ENCODE measurements at regions not wholly inside any gene's neighbourhood (a gene's known extent, or its start where the extent isn't known, plus 50 kb on each side); places are given as distances from the start of the nearest gene placed in this dataset.

DNA sequence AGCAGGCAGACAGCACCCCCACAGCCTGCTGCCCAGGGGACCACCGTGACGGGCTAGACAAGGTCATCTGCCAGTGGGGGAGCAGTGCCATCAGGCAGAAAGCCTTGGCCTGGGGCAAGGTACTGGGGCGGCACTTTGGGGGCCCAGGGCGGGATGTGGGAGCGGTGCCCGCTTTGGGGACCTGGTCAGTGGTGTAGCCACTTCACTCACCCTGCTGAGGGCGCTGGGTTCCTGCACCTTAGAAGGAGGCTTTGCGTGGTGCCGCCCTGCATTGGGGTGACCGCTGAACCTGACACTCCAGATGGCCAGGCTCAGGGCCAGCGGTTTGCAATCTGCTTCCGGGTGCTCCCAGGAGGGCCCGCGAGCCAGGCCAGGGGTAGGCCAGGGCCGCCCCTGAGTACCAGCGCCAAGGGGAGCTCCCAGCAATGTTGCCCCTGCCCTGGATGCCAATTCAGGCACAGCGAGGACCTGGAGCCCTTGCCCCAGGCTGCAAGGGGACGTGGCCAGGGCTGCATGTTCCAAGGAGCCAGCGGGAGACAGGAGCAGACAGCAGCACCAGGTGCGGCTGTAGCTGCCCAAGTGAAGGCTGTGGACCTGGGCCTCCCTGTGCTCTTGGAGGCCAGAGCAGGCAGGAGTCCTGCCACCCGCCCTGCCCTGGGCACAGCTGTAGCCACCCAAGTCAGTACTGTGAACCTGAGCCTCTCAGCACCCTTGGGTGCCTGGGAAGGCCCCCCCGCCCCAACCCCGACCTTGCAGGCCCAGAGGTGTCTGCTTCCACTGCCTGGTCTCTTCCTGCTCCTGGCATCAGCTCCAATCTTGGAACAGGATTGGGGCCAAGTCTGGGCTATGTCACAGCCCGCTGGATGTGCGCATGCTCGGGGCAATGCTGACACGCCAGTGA lies 550.7 kb downstream of the SLC6A15 start:
- H3K27me3 Mint-ChIP-seq (ENCODE audit: low read depth): no peaks in the 10 kb centered on the region
- H3K4me1 Mint-ChIP-seq (ENCODE audit: low read depth): no peaks in the 10 kb centered on the region
- intact Hi-C loops (cut with micrococcal nuclease): no loop called here
- H3K4me3 Mint-ChIP-seq (ENCODE audit: low read depth): no peak overlapping the region
- H3K27ac Mint-ChIP-seq: no peak overlapping the region
- no peak for DNase-seq (ENCODE audit: low spot score)
- H3K9me3 Mint-ChIP-seq: peaks cover 13% of the 10 kb centered on the region
- H3K36me3 Mint-ChIP-seq (ENCODE audit: low read depth): no peaks in the 10 kb centered on the region

DNA sequence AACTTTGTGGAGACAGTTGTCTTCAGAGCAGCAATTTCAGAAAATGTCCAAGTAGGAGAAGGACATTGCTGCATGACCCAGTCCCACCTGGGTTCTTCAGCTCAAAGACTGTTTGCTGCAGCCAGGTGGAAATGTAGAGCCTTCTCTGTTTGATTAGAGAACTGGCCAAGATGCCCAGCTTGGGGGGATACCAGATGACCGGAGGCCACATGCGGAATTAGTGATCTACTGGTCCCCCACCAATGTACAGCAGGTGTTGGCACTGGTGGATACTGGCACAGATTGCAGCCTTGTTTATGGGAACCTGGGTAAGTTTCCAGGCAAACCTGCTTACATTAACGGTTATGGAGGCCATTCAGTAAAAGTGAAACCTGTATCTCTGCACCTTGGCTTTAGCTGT lies 555.3 kb downstream of the SLC6A15 start:
- no peak for DNase-seq (ENCODE audit: low spot score)
- Mint-ChIP-seq H3K36me3 (ENCODE audit: low read depth) (no peaks in the 10 kb centered on the region), H3K4me3 (ENCODE audit: low read depth) (no peak overlapping the region), H3K4me1 (ENCODE audit: low read depth) (no peaks in the 10 kb centered on the region), H3K27me3 (ENCODE audit: low read depth) (no peaks in the 10 kb centered on the region), H3K9me3 (peaks cover 9% of the 10 kb centered on the region), H3K27ac (no peak overlapping the region)
- intact Hi-C loops (cut with micrococcal nuclease): no loop called here

GRCh38 chr12:84356224-84356623 lies 556.4 kb downstream of the SLC6A15 start:
- no peak overlapping the region for H3K4me3 Mint-ChIP-seq (ENCODE audit: low read depth)

GRCh38 chr12:84355561-84355960 lies 557.0 kb downstream of the SLC6A15 start:
- peaks cover 5% of the 10 kb centered on the region for H3K9me3 Mint-ChIP-seq
- intact Hi-C loops (cut with micrococcal nuclease): no loop called here
- no peak overlapping the region for H3K27ac Mint-ChIP-seq
- no peak for DNase-seq (ENCODE audit: low spot score)
- no peaks in the 10 kb centered on the region for H3K4me1 Mint-ChIP-seq (ENCODE audit: low read depth)
- H3K27me3 Mint-ChIP-seq (ENCODE audit: low read depth): no peaks in the 10 kb centered on the region
- no peak overlapping the region for H3K4me3 Mint-ChIP-seq (ENCODE audit: low read depth)
- H3K36me3 Mint-ChIP-seq (ENCODE audit: low read depth): no peaks in the 10 kb centered on the region

More at GRCh38 chr12:84356224-84356623, 556.4 kb downstream of the SLC6A15 start:
- peaks cover 7% of the 10 kb centered on the region for H3K9me3 Mint-ChIP-seq
- intact Hi-C loops (cut with micrococcal nuclease): no loop called here
- no peaks in the 10 kb centered on the region for H3K4me1 Mint-ChIP-seq (ENCODE audit: low read depth)
- H3K27me3 Mint-ChIP-seq (ENCODE audit: low read depth): no peaks in the 10 kb centered on the region
- H3K27ac Mint-ChIP-seq: no peak overlapping the region
- H3K36me3 Mint-ChIP-seq (ENCODE audit: low read depth): no peaks in the 10 kb centered on the region
- no peak for DNase-seq (ENCODE audit: low spot score)

GRCh38 chr12:84348582-84348981 lies 564.0 kb downstream of the SLC6A15 start:
- no peak overlapping the region for H3K27ac Mint-ChIP-seq
- intact Hi-C loops (cut with micrococcal nuclease): no loop called here

GRCh38 chr12:84341467-84342193 lies 571.0 kb downstream of the SLC6A15 start:
- no peak overlapping the region for H3K27ac Mint-ChIP-seq
- peaks cover 8% of the 10 kb centered on the region for H3K9me3 Mint-ChIP-seq
- DNase-seq (ENCODE audit: low spot score): no peak
- H3K4me3 Mint-ChIP-seq (ENCODE audit: low read depth): no peak overlapping the region
- no peaks in the 10 kb centered on the region for H3K4me1 Mint-ChIP-seq (ENCODE audit: low read depth)
- H3K36me3 Mint-ChIP-seq (ENCODE audit: low read depth): no peaks in the 10 kb centered on the region
- intact Hi-C loops (cut with micrococcal nuclease): no loop called here
- no peaks in the 10 kb centered on the region for H3K27me3 Mint-ChIP-seq (ENCODE audit: low read depth)

More at GRCh38 chr12:84348582-84348981, 564.0 kb downstream of the SLC6A15 start:
- no peak for DNase-seq (ENCODE audit: low spot score)
- H3K36me3 Mint-ChIP-seq (ENCODE audit: low read depth): no peaks in the 10 kb centered on the region
- no peaks in the 10 kb centered on the region for H3K27me3 Mint-ChIP-seq (ENCODE audit: low read depth)
- no peaks in the 10 kb centered on the region for H3K4me1 Mint-ChIP-seq (ENCODE audit: low read depth)
- H3K9me3 Mint-ChIP-seq: peaks cover 4% of the 10 kb centered on the region
- no peak overlapping the region for H3K4me3 Mint-ChIP-seq (ENCODE audit: low read depth)

GRCh38 chr12:84336231-84336630 lies 576.4 kb downstream of the SLC6A15 start:
- H3K27ac Mint-ChIP-seq: no peak overlapping the region
- DNase-seq (ENCODE audit: low spot score): no peak
- H3K4me1 Mint-ChIP-seq (ENCODE audit: low read depth): no peaks in the 10 kb centered on the region
- H3K9me3 Mint-ChIP-seq: peaks cover 7% of the 10 kb centered on the region
- no peaks in the 10 kb centered on the region for H3K27me3 Mint-ChIP-seq (ENCODE audit: low read depth)
- H3K4me3 Mint-ChIP-seq (ENCODE audit: low read depth): no peak overlapping the region
- no peaks in the 10 kb centered on the region for H3K36me3 Mint-ChIP-seq (ENCODE audit: low read depth)
- intact Hi-C loops (cut with micrococcal nuclease): no loop called here

DNA sequence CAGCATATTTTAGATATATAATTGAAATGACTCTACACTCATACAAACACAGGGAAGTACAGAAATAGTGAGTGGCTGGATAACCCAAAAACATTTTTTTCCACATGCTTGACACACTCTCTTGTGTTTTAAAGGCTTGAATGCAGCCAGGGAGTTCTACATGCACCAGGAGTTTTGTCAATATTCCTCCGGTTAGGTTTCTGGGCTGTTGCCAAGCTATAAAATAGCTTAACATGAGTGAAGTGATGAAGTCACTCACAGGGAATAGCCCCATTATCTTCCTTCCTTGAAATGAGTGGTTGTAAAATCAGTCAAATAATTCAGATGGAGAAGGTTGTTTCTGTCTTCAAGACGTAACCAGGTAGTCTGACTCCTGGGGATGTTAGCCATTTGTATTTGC lies 582.7 kb downstream of the SLC6A15 start:
- no peaks in the 10 kb centered on the region for H3K27me3 Mint-ChIP-seq (ENCODE audit: low read depth)

DNA sequence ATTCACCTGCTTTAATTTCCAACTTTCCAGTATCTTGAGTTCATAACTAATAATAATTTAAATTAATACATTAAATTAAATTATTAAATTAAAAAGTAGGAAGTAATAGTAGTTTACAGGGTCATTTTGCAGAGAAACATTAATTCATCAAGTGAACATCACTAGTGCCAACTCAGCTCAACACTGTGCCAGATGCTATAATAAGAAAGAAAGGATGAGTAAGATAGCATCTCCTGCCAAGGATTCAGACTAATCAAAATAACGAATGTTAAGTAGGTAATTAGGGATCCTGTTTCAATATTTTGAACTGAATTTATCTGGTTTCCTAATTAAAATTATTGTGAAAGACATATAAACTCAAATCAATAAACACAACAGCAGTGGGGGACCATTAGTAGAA lies 596.7 kb downstream of the SLC6A15 start:
- no peak overlapping the region for H3K27ac Mint-ChIP-seq
- no peak overlapping the region for H3K4me3 Mint-ChIP-seq (ENCODE audit: low read depth)

More for the DNA sequence above, 582.7 kb downstream of the SLC6A15 start:
- H3K9me3 Mint-ChIP-seq: peaks cover 8% of the 10 kb centered on the region
- no peak overlapping the region for H3K27ac Mint-ChIP-seq
- H3K36me3 Mint-ChIP-seq (ENCODE audit: low read depth): no peaks in the 10 kb centered on the region
- intact Hi-C loops (cut with micrococcal nuclease): no loop called here
- no peak for DNase-seq (ENCODE audit: low spot score)
- H3K4me3 Mint-ChIP-seq (ENCODE audit: low read depth): no peak overlapping the region
- H3K4me1 Mint-ChIP-seq (ENCODE audit: low read depth): no peaks in the 10 kb centered on the region

DNA sequence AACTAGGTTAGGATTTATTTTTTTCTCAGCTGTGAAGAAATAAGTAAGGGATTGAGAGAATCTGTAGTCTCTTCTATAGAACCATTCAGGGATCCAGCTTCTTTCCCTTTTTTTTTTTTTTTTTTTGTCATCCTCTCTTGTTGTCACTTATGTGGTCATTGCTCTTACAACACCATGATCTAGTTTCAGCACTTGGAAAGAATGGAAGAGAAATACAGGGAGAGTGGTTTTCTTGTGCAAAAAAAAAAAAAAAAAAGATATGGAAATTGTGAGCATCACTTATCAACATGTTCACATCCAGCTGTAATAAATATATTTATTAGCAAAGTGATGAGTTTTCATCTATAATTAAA lies 599.3 kb downstream of the SLC6A15 start:
- peaks cover 4% of the 10 kb centered on the region for H3K9me3 Mint-ChIP-seq
- no peak overlapping the region for H3K27ac Mint-ChIP-seq
- intact Hi-C loops (cut with micrococcal nuclease): no loop called here
- H3K4me3 Mint-ChIP-seq (ENCODE audit: low read depth): no peak overlapping the region
- H3K27me3 Mint-ChIP-seq (ENCODE audit: low read depth): no peaks in the 10 kb centered on the region
- no peaks in the 10 kb centered on the region for H3K4me1 Mint-ChIP-seq (ENCODE audit: low read depth)
- DNase-seq (ENCODE audit: low spot score): no peak
- no peaks in the 10 kb centered on the region for H3K36me3 Mint-ChIP-seq (ENCODE audit: low read depth)

More for the DNA sequence above, 596.7 kb downstream of the SLC6A15 start:
- Mint-ChIP-seq H3K9me3 (peaks cover 4% of the 10 kb centered on the region), H3K36me3 (ENCODE audit: low read depth) (no peaks in the 10 kb centered on the region), H3K4me1 (ENCODE audit: low read depth) (no peaks in the 10 kb centered on the region), H3K27me3 (ENCODE audit: low read depth) (no peaks in the 10 kb centered on the region)
- intact Hi-C loops (cut with micrococcal nuclease): no loop called here
- no peak for DNase-seq (ENCODE audit: low spot score)

DNA sequence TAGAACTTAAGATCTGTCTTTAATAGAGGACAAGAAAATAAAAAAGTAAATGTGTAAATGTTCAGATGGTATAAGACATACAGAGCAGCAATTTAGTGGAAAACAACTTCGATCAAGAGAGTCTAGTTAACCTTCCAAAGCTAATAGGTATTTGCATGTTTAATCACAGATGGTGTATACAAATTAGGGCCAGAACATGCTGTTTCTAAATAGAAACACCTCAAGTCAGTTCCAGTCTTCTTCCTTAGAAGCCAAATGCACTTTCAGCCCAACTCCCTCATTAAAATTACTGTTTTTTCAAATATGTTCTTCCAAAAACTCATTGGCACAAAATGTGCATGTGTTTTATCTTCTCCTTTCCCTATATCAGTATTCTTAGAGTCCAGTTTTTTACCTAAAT lies 604.4 kb downstream of the SLC6A15 start:
- H3K36me3 Mint-ChIP-seq (ENCODE audit: low read depth): no peaks in the 10 kb centered on the region
- intact Hi-C loops (cut with micrococcal nuclease): no loop called here
- H3K4me3 Mint-ChIP-seq (ENCODE audit: low read depth): no peak overlapping the region
- H3K4me1 Mint-ChIP-seq (ENCODE audit: low read depth): no peaks in the 10 kb centered on the region
- no peaks in the 10 kb centered on the region for H3K27me3 Mint-ChIP-seq (ENCODE audit: low read depth)
- peaks cover 13% of the 10 kb centered on the region for H3K9me3 Mint-ChIP-seq
- no peak overlapping the region for H3K27ac Mint-ChIP-seq
- DNase-seq (ENCODE audit: low spot score): no peak

DNA sequence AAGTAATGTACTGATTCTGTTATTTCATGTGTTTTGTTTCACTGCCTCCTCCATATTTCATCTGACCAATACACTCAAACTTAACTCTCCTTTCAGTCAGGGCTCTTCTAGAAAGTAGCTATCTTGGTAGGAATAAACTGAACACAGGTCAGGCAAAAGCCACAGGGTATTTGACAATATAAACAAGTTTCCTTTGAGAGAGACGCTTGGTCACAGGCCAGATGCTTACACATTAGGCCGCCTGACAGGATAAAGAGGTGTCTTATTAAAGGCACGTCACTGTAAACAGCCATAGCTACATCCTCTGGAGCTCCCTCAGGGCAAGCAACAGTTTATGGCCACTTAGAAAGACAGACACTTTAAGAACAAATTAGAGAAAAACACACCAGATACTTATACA lies 607.5 kb downstream of the SLC6A15 start:
- intact Hi-C loops (cut with micrococcal nuclease): no loop called here
- Mint-ChIP-seq H3K4me3 (ENCODE audit: low read depth) (no peak overlapping the region), H3K4me1 (ENCODE audit: low read depth) (no peaks in the 10 kb centered on the region), H3K36me3 (ENCODE audit: low read depth) (no peaks in the 10 kb centered on the region), H3K27ac (no peak overlapping the region), H3K9me3 (peaks cover 9% of the 10 kb centered on the region), H3K27me3 (ENCODE audit: low read depth) (no peaks in the 10 kb centered on the region)
- no peak for DNase-seq (ENCODE audit: low spot score)

- peaks cover 8% of the 10 kb centered on the region for H3K9me3 Mint-ChIP-seq
- H3K27me3 Mint-ChIP-seq (ENCODE audit: low read depth): no peaks in the 10 kb centered on the region
- H3K4me1 Mint-ChIP-seq (ENCODE audit: low read depth): no peaks in the 10 kb centered on the region
- no peak overlapping the region for H3K4me3 Mint-ChIP-seq (ENCODE audit: low read depth)
- no peak for DNase-seq (ENCODE audit: low spot score)
- H3K36me3 Mint-ChIP-seq (ENCODE audit: low read depth): no peaks in the 10 kb centered on the region
- H3K27ac Mint-ChIP-seq: no peak overlapping the region
- intact Hi-C loops (cut with micrococcal nuclease): no loop called here
These were observed 618.4 kb downstream of the SLC6A15 start for GRCh38 chr12:84294246-84294645.

All from activated T-helper 2 cell treated with anti-CD3 and anti-CD28 coated beads, Interferon-gamma antibody, Interleukin-2, Interleukin-4, amounts not matched to agents 10 μg/mL and 5 μg/mL and 100 μg/mL, durations not matched to agents 14 hours and 24 hours and 36 hours (primary cell).